ENCODE measurements at regions not wholly inside any gene's neighbourhood (a gene's known extent, or its start where the extent isn't known, plus 50 kb on each side); places are given as distances from the start of the nearest gene placed in this dataset.

GRCh38 chr7:42596737-42597136, 315.1 kb downstream of the C7orf25 start:
- FAIRE-seq (no peak), DNase-seq (ENCODE audit: low read depth, low spot score) (no peak)
- Histone ChIP-seq H2AFZ (ENCODE audit: low read depth, low read length) (no peak overlapping the region), H3K4me3 (replicated peaks in 1 of 3; ENCODE audit: insufficient read depth in 1 of 3, low read depth in 1 of 3, low read length in 3 of 3) (no peak overlapping the region), H3K9ac (replicated peaks; ENCODE audit: extremely low read depth, insufficient read depth, low read length) (no peak overlapping the region), H3K4me2 (ENCODE audit: insufficient read depth, low read length) (no peak overlapping the region), H3K27me3 (ENCODE audit: control insufficient read depth in 2 of 2, insufficient read depth in 2 of 2, low read length in 2 of 2) (no peaks in the 10 kb centered on the region), H3K27ac (ENCODE audit: insufficient read depth, low read depth, low read length) (no peak overlapping the region), H3K9me3 (replicated peaks; ENCODE audit: control insufficient read depth, insufficient read depth, low read length) (no peaks in the 10 kb centered on the region), H3K4me1 (ENCODE audit: control insufficient read depth, extremely low read depth, insufficient read depth, low read length) (no peaks in the 10 kb centered on the region), H4K20me1 (replicated peaks; ENCODE audit: control insufficient read depth, extremely low read depth, insufficient read depth, low read length) (no peaks in the 10 kb centered on the region), H3K79me2 (ENCODE audit: control insufficient read depth, insufficient read depth, low read length) (no peaks in the 10 kb centered on the region), H3K36me3 (ENCODE audit: control insufficient read depth in 2 of 2, extremely low read depth in 1 of 2, insufficient read depth in 2 of 2, low read length in 2 of 2) (no peaks in the 10 kb centered on the region), H3K9me1 (replicated peaks; ENCODE audit: control insufficient read depth, extremely low read depth, insufficient read depth, low read length) (no peaks in the 10 kb centered on the region)
- intact Hi-C loops (cut with micrococcal nuclease): no loop called here
- POLR2A ChIA-PET: no interaction called here
- dilution Hi-C loops (cut with MboI; ENCODE audit: extremely low pct_ligation_motif_present, low sequenced_read_pairs): no loop called here
- no peak for TF ChIP-seq GATA2 (IDR thresholded peaks at IDR 0.05; ENCODE audit: insufficient read depth, insufficient read length, low read depth, low read length)
- TF ChIP-seq POLR2AphosphoS5 (IDR thresholded peaks at IDR 0.05; ENCODE audit: insufficient read depth, low read depth, low read length): no peak
- no peak for TF ChIP-seq EZH2 (IDR thresholded peaks at IDR 0.05; ENCODE audit: borderline replicate concordance, low read depth, low read length, severe bottlenecking)
- TF ChIP-seq POLR2A (IDR thresholded peaks at IDR 0.05; ENCODE audit: low read depth, low read length): no peak
- no peak for TF ChIP-seq MYC (IDR thresholded peaks at IDR 0.05; ENCODE audit: low read depth, low read length)
- no peak for TF ChIP-seq MAX (IDR thresholded peaks at IDR 0.05; ENCODE audit: insufficient read depth, insufficient read length)
- TF ChIP-seq FOS (IDR thresholded peaks at IDR 0.05; ENCODE audit: borderline replicate concordance, insufficient read depth, low read length): no peak
- no peak for TF ChIP-seq CTCF (IDR thresholded peaks at IDR 0.05; ENCODE audit: extremely low read depth in 1 of 2, insufficient read depth in 1 of 2, low read depth in 1 of 2, low read length in 2 of 2)
- no peak for TF ChIP-seq JUN (IDR thresholded peaks at IDR 0.05; ENCODE audit: borderline replicate concordance, insufficient read depth, insufficient read length, low read depth)
- CTCF ChIA-PET: interaction anchor here (1.3 kb wide), 1 partner anchor 14 kb away, joined by 4 read pairs; no protein-coding TSS in a partner anchor
- BruUV-seq (replicated peaks): no TSS peak
